ENCODE measurements at regions not wholly inside any gene's neighbourhood (a gene's known extent, or its start where the extent isn't known, plus 50 kb on each side); places are given as distances from the start of the nearest gene placed in this dataset.

DNA sequence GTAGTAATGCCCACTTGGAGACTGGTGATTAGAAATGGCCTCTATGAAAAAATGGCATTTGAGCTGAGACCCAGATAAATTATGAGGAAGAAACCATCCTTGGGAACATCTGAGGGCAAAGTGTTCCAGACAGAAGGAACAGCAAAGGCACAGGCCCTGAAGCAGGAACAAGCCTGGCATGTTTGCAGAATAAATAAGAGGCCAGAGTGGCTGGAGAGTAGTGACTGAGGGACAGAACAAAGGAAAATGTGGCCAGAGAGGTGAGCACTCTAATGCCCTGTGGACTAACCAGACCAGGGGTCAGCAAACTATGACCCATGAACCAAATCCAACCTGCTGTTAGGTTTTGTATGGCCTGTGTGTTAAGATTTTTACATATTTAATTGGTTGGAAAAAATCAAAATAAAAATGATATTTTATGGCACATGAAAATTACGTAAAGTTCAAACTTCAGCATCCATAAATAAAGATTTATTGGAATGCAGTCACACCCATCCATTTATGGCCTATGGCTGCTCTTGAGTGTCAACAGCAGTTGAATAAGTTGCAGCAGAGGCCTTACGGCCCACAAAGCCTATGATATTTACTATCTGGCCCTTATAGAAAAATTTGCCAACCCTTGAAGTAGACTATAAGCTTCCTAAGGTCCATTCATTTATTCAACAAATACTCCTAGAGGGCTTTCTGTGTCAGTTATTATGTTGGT lies 210.0 kb upstream of the TOX3 start:
- ChIA-PET POLR2A (ENCODE audit: unreplicated experiment) (no interaction called here), CTCF (no interaction called here)
- Histone ChIP-seq H3K36me3 (ENCODE audit: low read depth, low read length) (no peaks in the 10 kb centered on the region), H3K79me2 (ENCODE audit: low read length) (no peaks in the 10 kb centered on the region), H3K27ac (ENCODE audit: low read length) (no peak overlapping the region), H3K4me1 (ENCODE audit: insufficient read depth, low read length) (no peaks in the 10 kb centered on the region), H4K20me1 (ENCODE audit: low read length) (no peaks in the 10 kb centered on the region), H2AFZ (ENCODE audit: low read length) (no peak overlapping the region), H3K4me2 (ENCODE audit: low read length) (no peak overlapping the region), H3K27me3 (ENCODE audit: low read length) (no peaks in the 10 kb centered on the region), H3K9me3 (ENCODE audit: low read length) (no peaks in the 10 kb centered on the region), H3K9me2 (replicated peaks; ENCODE audit: low read length) (no peaks in the 10 kb centered on the region), H3F3A (ENCODE audit: low read length, unreplicated experiment) (no peaks in the 10 kb centered on the region), H3K4me3 (ENCODE audit: low read length) (no peak overlapping the region), H3K9ac (ENCODE audit: low read length) (no peak overlapping the region)
- ATAC-seq (no peak), DNase-seq (no peak)
- intact Hi-C loops (cut with micrococcal nuclease), result no loop called here
- TF ChIP-seq EZH2phosphoT487 (IDR thresholded peaks at IDR 0.05; ENCODE audit: borderline replicate concordance, low read length) (no peak), EZH2 (IDR thresholded peaks at IDR 0.05; ENCODE audit: low read length, unreplicated experiment) (no peak)
- TF ChIP-seq, protein P1, sequence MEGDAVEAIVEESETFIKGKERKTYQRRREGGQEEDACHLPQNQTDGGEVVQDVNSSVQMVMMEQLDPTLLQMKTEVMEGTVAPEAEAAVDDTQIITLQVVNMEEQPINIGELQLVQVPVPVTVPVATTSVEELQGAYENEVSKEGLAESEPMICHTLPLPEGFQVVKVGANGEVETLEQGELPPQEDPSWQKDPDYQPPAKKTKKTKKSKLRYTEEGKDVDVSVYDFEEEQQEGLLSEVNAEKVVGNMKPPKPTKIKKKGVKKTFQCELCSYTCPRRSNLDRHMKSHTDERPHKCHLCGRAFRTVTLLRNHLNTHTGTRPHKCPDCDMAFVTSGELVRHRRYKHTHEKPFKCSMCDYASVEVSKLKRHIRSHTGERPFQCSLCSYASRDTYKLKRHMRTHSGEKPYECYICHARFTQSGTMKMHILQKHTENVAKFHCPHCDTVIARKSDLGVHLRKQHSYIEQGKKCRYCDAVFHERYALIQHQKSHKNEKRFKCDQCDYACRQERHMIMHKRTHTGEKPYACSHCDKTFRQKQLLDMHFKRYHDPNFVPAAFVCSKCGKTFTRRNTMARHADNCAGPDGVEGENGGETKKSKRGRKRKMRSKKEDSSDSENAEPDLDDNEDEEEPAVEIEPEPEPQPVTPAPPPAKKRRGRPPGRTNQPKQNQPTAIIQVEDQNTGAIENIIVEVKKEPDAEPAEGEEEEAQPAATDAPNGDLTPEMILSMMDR (conservative IDR thresholded peaks at IDR 0.05; ENCODE audit: low read depth, low read length), result no peak
- BruUV-seq (replicated peaks), result no TSS peak

DNA sequence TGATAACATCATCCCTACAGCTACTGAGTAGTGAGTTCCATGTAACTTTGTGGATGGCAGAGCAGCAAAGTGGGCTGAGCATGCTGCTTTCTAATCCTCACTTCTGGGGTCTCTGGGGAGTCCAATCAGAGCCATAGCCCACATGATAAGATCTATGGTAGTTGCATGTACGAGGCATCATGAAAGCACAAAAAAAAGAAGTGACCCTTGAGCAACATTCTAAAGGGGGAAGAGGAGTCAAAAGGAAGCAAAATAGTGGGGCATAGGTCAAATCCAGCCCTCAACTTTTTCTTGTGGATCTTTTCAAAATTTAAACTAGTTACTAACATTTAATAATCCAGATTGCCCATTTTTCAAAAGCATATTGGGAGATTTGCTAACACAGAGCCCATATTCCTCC lies 208.5 kb upstream of the TOX3 start:
- H3K27ac ChIP-seq (ENCODE audit: low read length), result no peak overlapping the region
- no peak overlapping the region for H3K4me3 ChIP-seq (ENCODE audit: low read length)
- H3K9ac ChIP-seq (ENCODE audit: low read length), result no peak overlapping the region
- H3K4me2 ChIP-seq (ENCODE audit: low read length), result no peak overlapping the region
- no TSS peak for BruUV-seq (replicated peaks)
- DNase-seq (no peak), ATAC-seq (no peak)
- H3K4me1 ChIP-seq (ENCODE audit: insufficient read depth, low read length), result no peaks in the 10 kb centered on the region
- H4K20me1 ChIP-seq (ENCODE audit: low read length), result no peaks in the 10 kb centered on the region
- H3K36me3 ChIP-seq (ENCODE audit: low read depth, low read length), result no peaks in the 10 kb centered on the region
- CTCF ChIA-PET, result no interaction called here
- intact Hi-C loops (cut with micrococcal nuclease), result no loop called here
- H3F3A ChIP-seq (ENCODE audit: low read length, unreplicated experiment), result no peaks in the 10 kb centered on the region
- H2AFZ ChIP-seq (ENCODE audit: low read length), result no peak overlapping the region
- POLR2A ChIA-PET (ENCODE audit: unreplicated experiment), result no interaction called here
- H3K79me2 ChIP-seq (ENCODE audit: low read length), result no peaks in the 10 kb centered on the region
- TF ChIP-seq EZH2phosphoT487 (IDR thresholded peaks at IDR 0.05; ENCODE audit: borderline replicate concordance, low read length) (no peak), EZH2 (IDR thresholded peaks at IDR 0.05; ENCODE audit: low read length, unreplicated experiment) (no peak)
- TF ChIP-seq, protein P1 (conservative IDR thresholded peaks at IDR 0.05; ENCODE audit: low read depth, low read length), result no peak
- no peaks in the 10 kb centered on the region for H3K9me2 ChIP-seq (replicated peaks; ENCODE audit: low read length)
- H3K27me3 ChIP-seq (ENCODE audit: low read length), result no peaks in the 10 kb centered on the region
- H3K9me3 ChIP-seq (ENCODE audit: low read length), result no peaks in the 10 kb centered on the region

DNA sequence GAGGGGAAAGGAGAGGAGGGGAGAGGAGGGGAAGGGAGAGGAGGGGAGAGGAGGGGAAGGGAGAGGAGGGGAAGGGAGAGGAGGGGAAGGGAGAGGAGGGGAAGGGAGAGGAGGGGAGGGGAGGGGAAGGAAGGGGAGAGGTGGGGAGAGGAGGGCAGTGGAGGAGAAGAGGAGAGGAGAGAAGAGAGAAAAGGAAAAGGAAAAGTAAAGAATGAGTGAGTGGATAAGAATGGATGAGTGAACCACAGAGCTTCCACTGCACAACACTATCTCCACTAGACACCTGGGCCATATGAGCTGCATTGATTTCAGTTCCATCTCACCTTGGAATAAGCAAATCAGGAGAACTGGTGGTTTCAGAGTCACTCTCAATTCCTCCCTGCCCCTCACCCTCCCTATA lies 204.1 kb upstream of the TOX3 start:
- intact Hi-C loops (cut with micrococcal nuclease), result no loop called here
- CTCF ChIA-PET, result no interaction called here
- Histone ChIP-seq H3K27me3 (ENCODE audit: low read length) (no peaks in the 10 kb centered on the region), H3K4me1 (ENCODE audit: insufficient read depth, low read length) (no peaks in the 10 kb centered on the region), H3K9ac (ENCODE audit: low read length) (no peak overlapping the region), H3K79me2 (ENCODE audit: low read length) (no peaks in the 10 kb centered on the region), H2AFZ (ENCODE audit: low read length) (no peak overlapping the region), H3K4me3 (ENCODE audit: low read length) (no peak overlapping the region), H3K4me2 (ENCODE audit: low read length) (no peak overlapping the region), H3K9me3 (ENCODE audit: low read length) (no peaks in the 10 kb centered on the region; the same call in 1 of the 2 replicates), H3F3A (ENCODE audit: low read length, unreplicated experiment) (no peaks in the 10 kb centered on the region), H3K9me2 (replicated peaks; ENCODE audit: low read length) (no peaks in the 10 kb centered on the region), H3K36me3 (ENCODE audit: low read depth, low read length) (no peaks in the 10 kb centered on the region), H4K20me1 (ENCODE audit: low read length) (no peaks in the 10 kb centered on the region), H3K27ac (ENCODE audit: low read length) (no peak overlapping the region)
- TF ChIP-seq EZH2 (IDR thresholded peaks at IDR 0.05; ENCODE audit: low read length, unreplicated experiment) (no peak), EZH2phosphoT487 (IDR thresholded peaks at IDR 0.05; ENCODE audit: borderline replicate concordance, low read length) (no peak)
- TF ChIP-seq, protein P1 (conservative IDR thresholded peaks at IDR 0.05; ENCODE audit: low read depth, low read length), result no peak
- BruUV-seq (replicated peaks), result no TSS peak
- DNase-seq (no peak), ATAC-seq (no peak)
- POLR2A ChIA-PET (ENCODE audit: unreplicated experiment), result no interaction called here

All from PC-3 (cell line).